ENCODE measurements at regions not wholly inside any gene's neighbourhood (a gene's known extent, or its start where the extent isn't known, plus 50 kb on each side); places are given as distances from the start of the nearest gene placed in this dataset.

DNA sequence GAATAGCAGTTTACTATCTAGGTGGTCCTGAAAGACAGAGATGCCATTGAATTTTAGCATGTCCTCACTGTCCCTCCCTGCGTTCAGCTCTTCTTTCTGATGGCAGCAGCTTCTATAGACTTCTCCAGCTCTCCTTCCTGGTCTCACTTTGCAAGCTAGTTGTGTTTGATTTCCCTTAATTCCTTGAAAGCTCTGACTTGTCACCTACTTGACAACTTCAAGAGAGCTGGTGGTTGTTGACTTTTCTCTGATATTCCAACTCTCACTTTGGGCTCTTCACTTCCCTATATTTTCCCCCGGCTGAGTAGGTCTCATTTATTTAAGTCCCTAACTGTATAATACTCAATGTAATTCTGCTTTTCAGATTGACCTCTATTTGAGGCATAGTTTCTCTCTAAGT is 1825.0 kb upstream of the RAG2 start:
- Histone ChIP-seq H3K4me1 (ENCODE audit: control insufficient read depth in 1 of 2, insufficient read depth in 2 of 2, low read length in 2 of 2) (no peaks in the 10 kb centered on the region), H4K20me1 (ENCODE audit: insufficient read depth) (no peaks in the 10 kb centered on the region), H3K9ac (ENCODE audit: low read length) (no peak overlapping the region), H3K4me3 (replicated peaks in 1 of 2; ENCODE audit: low read depth in 1 of 2, low read length in 2 of 2) (no peak overlapping the region), H2AFZ (ENCODE audit: low read depth, low read length, poor library complexity, severe bottlenecking) (no peak overlapping the region), H3K27ac (ENCODE audit: low read depth, low read length) (no peak overlapping the region), H3K79me2 (ENCODE audit: insufficient read depth, low read length) (no peaks in the 10 kb centered on the region), H3K36me3 (ENCODE audit: control insufficient read depth in 1 of 2, insufficient read depth in 2 of 2, low read length in 2 of 2) (no peaks in the 10 kb centered on the region), H3K4me2 (ENCODE audit: low read length) (no peak overlapping the region), H3K9me3 (ENCODE audit: control insufficient read depth in 1 of 2, insufficient read depth in 1 of 2, low read depth in 1 of 2, low read length in 2 of 2) (peaks cover 4 to 11% of the 10 kb centered on the region in 2 experiments; a peak in 2 of 4 replicates), H3K27me3 (ENCODE audit: insufficient read depth, low read length) (no peaks in the 10 kb centered on the region), H3K9me2 (ENCODE audit: insufficient read depth) (no peaks in the 10 kb centered on the region)
- BruUV-seq (replicated peaks) = no TSS peak
- RAD21 ChIA-PET (ENCODE audit: low non-redundant PET in 1 of 2, low total read pairs in 2 of 2, uncharacterized antibody in 2 of 2, unreplicated experiment in 2 of 2) = no interaction called here
- intact Hi-C loops (cut with micrococcal nuclease) = no loop called here
- POLR2A ChIA-PET = no interaction called here
- ATAC-seq = no peak
- TF ChIP-seq EGR1 (IDR thresholded peaks at IDR 0.05; ENCODE audit: low read depth) (no peak), EZH2phosphoT487 (IDR thresholded peaks at IDR 0.05; ENCODE audit: borderline replicate concordance) (no peak), TCF7L2 (IDR thresholded peaks at IDR 0.05; ENCODE audit: borderline replicate concordance, extremely low read depth, insufficient read depth, insufficient read length) (no peak), CBX3 (IDR thresholded peaks at IDR 0.05; ENCODE audit: low read depth) (no peak), CEBPB (IDR thresholded peaks at IDR 0.05; ENCODE audit: low read depth) (no peak), ELF1 (IDR thresholded peaks at IDR 0.05; ENCODE audit: borderline replicate concordance, low read depth) (no peak), SP1 (IDR thresholded peaks at IDR 0.05; ENCODE audit: low read depth) (no peak), SRF (IDR thresholded peaks at IDR 0.05; ENCODE audit: low read depth) (no peak), FOSL1 (IDR thresholded peaks at IDR 0.05; ENCODE audit: low read depth) (no peak)
- TF ChIP-seq, protein P1, sequence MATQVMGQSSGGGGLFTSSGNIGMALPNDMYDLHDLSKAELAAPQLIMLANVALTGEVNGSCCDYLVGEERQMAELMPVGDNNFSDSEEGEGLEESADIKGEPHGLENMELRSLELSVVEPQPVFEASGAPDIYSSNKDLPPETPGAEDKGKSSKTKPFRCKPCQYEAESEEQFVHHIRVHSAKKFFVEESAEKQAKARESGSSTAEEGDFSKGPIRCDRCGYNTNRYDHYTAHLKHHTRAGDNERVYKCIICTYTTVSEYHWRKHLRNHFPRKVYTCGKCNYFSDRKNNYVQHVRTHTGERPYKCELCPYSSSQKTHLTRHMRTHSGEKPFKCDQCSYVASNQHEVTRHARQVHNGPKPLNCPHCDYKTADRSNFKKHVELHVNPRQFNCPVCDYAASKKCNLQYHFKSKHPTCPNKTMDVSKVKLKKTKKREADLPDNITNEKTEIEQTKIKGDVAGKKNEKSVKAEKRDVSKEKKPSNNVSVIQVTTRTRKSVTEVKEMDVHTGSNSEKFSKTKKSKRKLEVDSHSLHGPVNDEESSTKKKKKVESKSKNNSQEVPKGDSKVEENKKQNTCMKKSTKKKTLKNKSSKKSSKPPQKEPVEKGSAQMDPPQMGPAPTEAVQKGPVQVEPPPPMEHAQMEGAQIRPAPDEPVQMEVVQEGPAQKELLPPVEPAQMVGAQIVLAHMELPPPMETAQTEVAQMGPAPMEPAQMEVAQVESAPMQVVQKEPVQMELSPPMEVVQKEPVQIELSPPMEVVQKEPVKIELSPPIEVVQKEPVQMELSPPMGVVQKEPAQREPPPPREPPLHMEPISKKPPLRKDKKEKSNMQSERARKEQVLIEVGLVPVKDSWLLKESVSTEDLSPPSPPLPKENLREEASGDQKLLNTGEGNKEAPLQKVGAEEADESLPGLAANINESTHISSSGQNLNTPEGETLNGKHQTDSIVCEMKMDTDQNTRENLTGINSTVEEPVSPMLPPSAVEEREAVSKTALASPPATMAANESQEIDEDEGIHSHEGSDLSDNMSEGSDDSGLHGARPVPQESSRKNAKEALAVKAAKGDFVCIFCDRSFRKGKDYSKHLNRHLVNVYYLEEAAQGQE (IDR thresholded peaks at IDR 0.05; ENCODE audit: low read depth) = no peak
- DNase-seq (ENCODE audit: low read depth, low spot score) = no peak
- CTCF ChIA-PET = no interaction called here
